NCI-H345 treated with DMSO at 0.1 percent for 48 hours (cell line): ENCODE measurements at regions not wholly inside any gene's neighbourhood (a gene's known extent, or its start where the extent isn't known, plus 50 kb on each side); places are given as distances from the start of the nearest gene placed in this dataset.
"Not testable (repeated sequence)": the region's sequence is repeated elsewhere in the genome, so short reads cannot be mapped to it uniquely, and the experiment has no call there.

ENCODE experiments used
- DNase-seq: peaks from one replicate; lab custom pipeline; 2025; ENCODE audit not compliant: unreplicated experiment; lab: John Stamatoyannopoulos, UW

DNA sequence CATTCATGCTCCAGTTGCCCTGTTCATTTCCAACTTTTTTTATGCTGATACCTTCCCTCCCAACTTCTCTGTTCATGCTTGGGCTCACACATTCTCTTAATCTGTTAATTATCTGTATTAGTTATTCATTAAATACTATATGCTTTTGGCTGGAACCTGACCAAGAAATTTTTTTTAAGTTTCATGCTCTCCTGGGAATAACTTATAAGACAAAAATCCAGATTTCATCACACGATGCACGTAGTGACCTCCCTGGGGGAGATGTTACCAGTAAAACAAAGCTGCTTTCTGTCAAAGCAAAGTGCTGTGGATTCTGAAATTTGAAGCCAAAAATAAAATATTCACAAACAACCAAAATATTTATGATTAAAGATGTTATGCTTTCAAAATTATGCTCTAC lies 215.0 kb upstream of the USP15 start:
- DNase-seq: no peak

DNA sequence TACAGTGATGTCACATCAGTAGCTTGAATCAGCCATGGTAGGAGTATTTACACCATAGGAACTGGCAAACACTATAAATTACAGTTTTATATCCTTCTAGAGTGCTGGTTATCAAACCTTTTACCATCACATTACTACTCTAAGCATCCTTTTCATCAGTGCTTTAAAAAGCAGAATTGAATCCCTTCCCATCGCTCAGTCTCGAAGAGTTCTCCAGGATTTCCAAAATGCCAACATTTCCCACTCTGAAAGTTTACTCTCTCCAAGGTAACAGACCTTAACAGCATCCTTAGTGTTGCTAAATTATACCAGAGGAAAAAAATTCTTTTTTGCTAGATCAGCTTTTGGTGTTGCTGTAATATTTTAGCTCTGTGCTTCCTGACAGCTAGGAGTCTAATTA lies 209.4 kb upstream of the USP15 start:
- no peak for DNase-seq

DNA sequence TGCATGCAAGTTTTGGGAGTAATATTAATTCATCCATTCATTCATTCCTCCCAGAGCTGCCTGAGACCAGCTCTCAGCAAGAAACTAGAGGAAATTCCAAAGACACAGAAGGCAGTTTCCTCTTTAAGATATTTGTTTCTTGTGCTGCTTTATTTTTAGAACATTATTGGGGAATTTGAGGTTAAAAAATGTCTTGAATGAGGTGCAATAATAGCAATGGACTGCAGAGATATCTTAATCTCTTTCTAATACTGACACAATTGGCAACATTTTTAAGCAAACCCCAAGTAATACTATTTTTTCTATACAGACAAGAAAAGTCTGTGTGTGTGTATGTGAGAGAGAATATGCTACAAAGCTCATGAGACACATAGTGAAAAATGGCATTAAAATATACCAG lies 190.2 kb upstream of the USP15 start:
- no peak for DNase-seq

DNA sequence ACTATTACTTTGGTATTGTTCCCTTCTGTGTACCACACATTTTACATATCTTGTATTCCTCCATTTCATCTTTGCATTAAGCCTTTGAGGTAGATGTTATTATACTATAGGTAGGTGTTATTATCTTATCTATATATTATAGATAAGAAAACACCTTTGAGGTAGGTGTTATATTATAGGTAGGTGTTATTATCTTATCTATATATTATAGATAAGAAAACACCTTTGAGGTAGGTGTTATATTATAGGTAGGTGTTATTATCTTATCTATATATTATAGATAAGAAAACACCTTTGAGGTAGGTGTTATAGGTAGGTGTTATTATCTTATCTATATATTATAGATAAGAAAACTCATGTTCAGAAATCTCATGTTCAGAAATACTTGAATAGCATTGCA lies 187.0 kb upstream of the USP15 start:
- not testable (repeated sequence) for DNase-seq

DNA sequence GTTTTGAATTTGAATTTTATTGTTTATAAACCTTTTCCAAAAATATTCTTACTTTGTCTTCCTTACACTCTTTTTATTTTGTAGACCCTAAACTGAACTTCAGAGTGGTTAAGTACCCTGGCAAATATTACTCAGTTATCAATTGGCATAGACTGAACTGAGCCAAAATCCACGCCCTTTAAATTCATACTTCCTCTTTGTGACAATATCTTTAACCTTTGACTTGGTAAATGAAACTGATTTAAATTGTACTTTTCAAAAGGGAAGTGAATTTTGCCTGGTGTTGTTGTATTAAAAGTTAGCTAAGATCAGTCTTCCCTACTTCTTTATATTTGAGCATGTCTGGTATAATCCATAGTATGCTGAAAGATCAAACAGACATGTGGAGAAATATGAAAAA lies 184.3 kb upstream of the USP15 start:
- DNase-seq: no peak

DNA sequence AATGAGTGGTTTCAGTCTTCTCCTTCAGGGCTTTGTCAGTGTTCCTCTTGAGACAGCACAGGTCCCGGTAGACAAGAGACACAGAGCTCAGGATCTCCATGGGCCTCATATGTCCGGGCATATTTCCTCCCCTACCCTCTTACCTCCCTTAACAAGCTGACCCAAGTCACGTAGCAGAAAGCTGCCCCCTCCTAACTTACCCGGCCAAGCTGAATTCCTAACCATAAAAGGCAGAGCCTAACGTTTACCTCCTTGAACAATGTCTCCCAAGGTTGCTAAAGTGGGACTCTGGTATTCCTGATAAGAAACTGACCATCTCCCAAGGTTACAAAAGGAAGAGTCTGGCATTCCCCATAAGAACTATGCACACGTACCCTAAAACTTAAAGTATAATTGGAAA lies 182.2 kb upstream of the USP15 start:
- no peak for DNase-seq

DNA sequence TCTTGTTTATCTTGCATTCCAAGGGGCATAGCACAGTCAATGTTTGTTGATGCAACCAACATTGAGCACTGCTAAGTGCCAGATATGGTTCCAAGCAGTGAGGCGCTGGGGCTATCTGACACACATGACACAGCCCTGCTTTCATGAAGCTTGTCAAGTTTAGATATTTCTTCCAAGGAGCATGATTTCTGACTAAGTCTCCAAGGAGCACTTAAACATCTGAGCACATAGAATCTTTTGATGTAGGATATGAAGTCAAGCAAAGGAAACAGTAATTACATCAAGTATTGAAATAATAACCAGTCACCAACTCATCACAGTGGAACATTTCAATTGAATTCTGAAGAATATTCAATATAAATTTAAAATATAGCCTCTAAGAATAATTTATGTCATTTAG lies 177.8 kb upstream of the USP15 start:
- DNase-seq: no peak

DNA sequence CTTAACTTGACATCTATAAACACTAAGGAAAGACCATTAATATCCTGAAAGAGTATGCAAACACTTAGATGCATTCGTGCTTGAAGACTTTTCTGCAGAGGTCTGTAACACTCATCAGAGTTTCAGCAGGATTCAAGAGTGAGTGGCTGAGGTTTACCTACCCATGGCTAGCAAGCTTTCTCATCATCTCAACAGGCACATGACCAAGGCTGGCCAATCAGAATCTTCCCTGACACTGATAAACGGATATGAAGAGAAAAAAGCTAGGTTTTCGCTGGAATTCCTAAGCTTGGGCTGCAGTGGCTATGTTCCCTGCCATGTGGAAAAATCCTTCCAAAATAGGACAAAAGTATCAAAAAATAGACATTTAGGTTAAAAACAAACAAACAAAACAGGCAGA lies 162.1 kb upstream of the USP15 start:
- DNase-seq: no peak

DNA sequence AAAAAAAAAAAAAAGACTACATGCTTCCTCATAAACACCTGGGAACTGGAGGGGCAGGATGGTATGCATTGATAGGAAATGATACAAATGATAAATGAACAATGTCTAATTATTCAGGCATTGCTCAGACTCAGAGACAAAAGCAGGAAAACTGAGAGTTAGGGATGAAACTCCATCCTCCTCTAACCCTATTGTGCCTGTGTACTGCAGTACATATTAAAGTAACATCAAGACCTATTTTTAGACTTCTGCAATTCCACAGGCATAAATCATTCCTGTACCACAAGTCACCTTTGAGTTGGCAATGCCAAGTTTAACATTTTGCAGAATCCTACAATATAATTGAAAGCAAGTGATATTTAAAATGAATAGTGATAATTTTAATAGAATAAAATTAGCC lies 156.5 kb upstream of the USP15 start:
- no peak for DNase-seq

DNA sequence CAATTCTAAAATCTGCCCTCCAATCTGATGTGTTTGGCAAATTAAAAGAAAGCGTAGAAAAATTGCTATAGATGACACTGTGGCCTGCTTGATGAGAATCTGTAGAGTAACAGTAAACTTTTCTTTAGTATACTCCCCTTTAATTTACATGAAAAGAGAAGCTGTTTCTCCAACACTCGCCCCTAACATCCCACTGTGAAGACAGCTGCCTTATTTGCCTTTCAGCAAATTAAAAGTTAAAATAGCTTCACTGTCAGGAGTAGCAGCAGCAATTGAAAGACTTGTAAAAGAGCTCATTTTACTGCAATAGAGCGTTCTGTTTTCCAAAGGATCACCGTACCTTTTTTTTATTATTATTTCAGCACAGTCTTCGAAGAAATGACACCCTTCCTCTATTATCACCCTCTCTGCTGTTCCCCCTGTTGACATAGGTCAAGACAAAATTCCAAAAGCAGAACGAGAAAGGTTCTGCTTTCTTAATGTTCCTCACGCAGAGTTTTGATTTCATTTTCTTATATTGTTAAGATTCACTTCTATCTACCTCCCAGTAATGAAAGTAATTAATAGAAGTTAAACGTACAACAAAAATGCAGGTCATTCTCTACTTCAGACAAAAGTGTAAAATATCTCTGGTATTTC lies 153.5 kb upstream of the USP15 start:
- no peak for DNase-seq

DNA sequence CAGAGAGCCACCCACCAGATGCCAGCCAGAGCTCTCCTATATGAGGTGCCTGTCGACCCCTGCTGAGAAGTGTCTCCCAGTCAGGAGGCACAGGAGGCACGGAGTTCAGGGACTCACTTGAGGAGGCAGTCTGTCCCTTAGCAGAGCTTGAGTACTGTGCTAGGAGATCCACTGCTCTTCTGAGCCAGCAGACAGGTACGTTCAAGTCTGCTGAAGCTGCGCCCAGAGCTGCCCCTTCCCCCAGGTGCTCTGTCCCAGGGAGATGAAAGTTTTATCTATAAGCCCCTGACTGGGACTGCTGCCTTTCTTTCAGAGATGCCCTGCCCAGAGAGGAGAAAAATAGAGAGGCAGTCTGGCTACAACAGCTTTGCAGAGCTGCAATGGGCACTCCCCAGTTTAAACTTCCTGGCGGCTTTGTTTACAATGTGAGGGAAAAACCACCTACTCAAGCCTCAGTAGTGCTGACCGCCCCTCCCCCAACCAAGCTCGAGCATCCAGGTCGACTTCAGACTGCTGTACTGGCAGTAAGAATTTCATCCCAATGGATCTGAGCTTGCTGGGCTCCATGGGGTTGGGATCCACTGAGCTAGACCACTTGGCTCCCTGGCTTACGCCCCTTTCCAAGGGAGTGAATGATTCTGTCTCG lies 146.7 kb upstream of the USP15 start:
- DNase-seq: no peak

DNA sequence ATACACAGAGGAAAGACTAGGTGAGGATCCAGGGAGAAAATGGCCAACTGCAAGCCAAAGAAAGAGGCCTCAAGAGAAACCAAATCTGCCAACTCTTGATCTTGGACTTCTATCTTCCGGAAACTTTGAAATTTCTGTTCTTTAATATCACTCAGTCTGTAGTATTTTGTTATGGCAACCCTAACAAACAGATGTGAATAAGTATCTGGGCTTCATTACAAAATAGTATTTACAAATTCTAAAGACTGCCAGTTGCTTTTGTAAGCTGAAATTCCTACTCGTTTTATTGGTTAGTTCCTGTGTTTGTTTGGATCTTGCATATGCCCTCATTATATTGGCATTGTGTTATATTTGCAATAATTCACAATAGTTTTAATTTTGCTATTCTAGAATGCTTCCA lies 143.2 kb upstream of the USP15 start:
- no peak for DNase-seq

DNA sequence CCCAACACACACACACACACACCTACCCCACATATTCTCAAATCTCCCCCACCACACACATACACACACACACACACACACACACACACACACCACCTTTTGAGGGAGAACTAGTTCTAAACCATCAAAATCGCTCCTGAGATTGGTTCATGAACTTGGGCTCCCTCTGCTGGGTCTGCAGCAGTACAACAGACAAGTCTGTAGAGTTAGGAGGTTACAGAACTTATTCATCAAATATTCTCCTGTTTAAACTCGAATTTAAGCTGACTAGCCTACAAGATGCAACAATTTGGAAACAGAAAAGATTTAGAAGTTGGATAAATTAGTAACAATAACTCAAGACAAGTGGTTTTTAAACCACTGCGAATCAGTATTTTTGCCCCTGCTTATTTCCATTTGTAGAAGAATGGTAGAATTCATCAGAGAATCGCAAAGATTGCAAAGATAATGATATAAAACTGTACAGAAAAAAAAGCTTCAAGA lies 136.4 kb upstream of the USP15 start:
- peak; percentile 31 for DNase-seq

DNA sequence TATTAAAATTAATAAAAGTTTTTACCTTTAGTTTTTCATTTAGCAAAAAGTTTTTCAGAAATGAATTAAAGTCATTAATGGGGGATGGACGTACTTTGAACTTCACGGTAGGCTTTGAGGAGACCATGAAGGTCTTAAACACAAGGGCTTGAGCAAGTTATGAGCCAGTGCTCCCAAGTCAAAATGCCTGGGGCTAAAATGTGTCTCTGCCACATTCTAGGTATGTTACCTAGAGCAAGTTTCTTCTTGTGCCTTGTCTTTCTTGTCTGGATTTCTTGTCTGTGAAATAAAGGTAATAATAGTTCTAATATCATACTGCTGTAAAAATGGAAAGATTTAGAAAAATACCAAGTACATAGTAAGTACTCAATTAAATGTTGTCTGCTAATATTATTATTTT lies 132.7 kb upstream of the USP15 start:
- no peak for DNase-seq

DNA sequence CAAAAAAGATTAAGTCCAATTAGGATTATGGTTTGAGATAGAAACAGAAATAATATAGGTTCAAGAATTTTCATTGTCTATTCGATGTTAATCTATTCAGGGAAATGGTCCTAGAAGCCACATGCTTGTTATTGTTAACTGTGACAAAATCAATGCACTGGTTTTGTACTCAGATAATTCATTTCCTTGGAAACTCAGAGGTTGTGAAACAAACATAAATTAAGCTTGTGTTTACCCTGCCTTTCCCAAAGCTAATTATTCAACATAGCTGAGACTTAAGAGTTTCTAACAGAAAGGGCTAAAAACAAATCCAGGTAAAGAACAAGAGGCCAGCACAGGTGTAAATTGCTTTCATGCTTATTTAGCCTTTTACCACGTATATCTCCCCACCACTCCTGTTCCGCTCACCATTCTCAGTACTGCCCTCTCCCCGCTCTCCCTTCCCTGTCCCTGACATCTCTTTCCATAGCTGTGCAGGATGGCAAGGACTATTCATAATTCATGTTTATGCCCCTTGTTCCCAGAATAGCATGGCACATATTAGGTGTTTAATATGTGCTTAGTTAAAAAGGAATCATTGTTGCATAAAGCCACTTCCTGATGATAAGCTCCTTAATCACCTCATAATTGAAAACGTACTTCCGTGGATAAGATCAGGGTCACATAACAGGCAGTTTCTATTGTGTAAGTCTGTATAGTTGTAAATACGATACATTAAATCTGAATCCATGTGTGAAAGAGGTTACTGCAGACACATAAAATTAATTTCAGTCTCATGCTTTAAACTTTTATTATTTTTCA lies 131.8 kb upstream of the USP15 start:
- DNase-seq: no peak

DNA sequence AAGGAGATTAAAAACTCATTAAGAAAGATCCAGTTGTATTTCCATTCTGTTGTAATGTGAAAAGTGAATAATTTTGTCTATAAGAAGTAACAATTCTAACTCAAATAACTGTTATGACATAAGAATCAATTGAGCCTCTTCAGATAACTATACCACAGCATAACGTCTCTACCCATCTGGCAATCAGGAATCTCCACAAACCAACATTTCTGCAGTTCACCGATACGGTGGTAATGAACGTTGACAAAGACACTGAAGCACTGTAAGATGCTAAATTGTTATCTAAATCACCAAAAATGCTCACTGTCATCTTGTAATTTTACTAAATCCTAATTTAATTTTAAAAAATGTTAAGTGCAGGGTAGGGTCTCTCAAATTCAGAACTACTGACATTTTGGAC lies 130.9 kb upstream of the USP15 start:
- no peak for DNase-seq

DNA sequence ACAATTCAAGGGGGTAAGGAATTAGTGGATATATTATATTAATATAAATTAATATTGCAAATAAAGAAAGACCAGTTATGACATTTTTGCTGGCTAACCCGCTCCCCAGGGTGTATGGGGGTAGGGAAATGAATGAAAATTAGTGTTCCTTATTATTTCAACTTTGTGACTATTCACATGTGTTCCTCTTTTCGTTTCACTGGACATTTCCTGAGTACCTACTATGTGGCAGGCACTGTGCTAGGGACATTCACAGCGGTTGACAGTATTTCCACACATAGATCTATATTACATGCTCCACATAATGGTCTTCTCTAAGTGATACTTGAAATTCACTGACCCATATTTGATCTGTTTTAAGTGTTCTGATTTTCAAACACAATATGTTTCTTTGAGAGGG lies 129.8 kb upstream of the USP15 start:
- no peak for DNase-seq

DNA sequence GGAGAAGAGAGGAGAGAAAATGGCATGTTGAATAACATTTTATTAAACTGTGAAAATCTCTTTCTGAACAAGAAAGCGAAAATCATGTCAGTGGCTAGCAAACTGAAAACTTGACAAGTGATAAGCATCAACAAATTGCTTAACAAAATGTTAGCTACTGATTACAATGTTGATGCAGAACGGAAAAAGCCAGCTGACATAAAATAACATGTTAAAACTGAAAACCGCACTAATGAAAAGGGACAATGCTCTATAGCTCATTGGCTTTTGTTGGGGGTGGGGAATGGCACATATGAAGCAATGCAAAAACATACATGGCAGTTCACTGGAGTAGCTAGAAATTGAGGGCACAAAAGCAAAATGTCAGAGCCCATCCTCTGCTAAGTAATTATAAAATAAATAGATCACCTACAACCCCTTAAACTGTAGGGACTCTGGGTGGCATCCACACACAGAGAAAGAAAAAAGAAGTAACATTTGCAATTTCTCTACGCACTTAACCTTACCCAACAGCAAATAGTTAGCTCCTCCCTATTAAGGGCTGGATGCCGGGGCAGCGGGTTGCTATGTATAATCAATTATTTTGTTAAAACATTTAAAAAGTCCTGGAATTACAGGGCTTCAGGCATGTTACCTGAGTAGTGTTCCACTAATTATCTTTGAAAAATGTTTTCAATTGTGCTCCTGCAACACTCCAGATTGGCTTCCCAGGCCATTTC lies 129.2 kb upstream of the USP15 start:
- no peak for DNase-seq

DNA sequence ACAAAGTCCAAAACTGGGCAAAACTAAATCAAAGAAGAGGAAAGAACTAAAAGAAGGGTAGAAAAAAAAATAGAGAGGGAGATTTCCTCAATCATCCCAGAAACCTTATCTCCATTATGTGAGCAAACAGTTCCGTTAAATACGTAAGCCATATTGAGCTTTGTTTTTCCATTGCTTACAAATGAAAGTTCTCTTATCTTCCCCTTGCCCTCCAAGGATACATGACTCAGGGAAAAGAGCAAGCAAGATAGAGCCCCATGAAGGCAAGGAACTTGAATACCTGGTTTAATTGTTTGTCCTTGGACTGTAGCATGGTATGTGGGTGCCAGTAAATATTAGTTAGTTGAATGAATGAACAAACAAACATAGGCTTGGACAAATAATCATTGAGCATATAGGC lies 126.8 kb upstream of the USP15 start:
- DNase-seq: no peak

DNA sequence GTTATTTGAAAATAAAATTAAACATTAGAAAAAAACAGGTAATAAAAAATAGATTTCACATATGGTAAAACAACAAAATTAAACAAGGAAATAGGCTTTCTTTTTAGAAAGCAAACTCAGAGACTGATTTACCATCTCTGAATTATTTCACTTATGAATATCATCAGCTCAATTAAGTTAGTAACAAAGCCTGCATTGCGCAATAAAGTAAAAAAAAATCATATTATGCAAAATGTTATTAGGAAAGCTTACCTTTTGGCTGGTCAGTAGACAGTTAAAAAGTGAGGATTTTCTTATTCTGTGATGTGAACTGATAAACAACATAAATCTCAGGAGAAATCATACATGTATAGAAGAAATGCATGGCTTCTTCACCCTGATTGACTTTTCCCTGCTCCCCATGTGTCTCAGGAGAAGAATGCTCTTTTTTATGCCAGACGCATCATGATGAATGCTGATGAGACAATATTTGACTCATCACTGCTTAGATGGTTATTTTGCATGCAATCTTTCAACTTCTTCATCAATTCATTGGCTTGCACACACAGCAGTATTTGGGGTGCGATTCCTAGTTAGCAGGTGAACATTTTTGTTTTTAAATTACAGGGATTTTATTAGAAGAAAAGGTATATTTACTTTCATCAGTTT lies 124.5 kb upstream of the USP15 start:
- no peak for DNase-seq

DNA sequence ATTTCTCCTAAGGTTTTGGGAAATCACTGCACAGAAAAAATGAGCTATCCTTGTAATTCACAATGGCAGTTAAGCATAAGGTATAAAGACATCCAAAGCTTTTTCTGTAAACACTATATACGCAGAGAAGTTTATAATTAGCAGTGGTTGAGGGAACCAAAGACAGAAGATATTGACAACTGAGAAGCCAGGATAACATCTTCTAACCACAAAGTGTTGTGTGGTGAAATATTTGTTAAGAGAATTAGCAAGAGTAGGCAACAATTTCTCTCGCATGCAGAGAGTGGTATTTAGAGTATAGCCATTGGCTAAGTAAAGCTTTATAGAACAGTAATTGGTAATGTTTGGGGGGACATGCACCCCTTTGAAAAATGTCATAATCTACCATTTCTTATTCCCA lies 123.7 kb upstream of the USP15 start:
- DNase-seq: no peak
